Hepatocyte (in vitro differentiated cells): ENCODE measurements at regions not wholly inside any gene's neighbourhood (a gene's known extent, or its start where the extent isn't known, plus 50 kb on each side); places are given as distances from the start of the nearest gene placed in this dataset.

Source experiments
- CTCF ChIP-seq: fragments of 200-600 bp; sonication (generic); IDR thresholded peaks from 2 replicates; pipeline ENCODE4 v1.5.1; 2016; ENCODE audit warnings: antibody characterized with exemption, mild to moderate bottlenecking; ENCODE audit not compliant: poor library complexity
- EZH2 ChIP-seq: fragments of 200-600 bp; sonication (generic); IDR thresholded peaks from 2 replicates; pipeline ENCODE4 v1.6.1; 2016; ENCODE audit warnings: antibody characterized with exemption, mild to moderate bottlenecking, borderline replicate concordance
- EZH2phosphoT487 ChIP-seq: fragments of 200-600 bp; sonication (generic); IDR thresholded peaks from one replicate; pipeline ENCODE4 v1.6.1; 2018; ENCODE audit warnings: antibody characterized with exemption, mild to moderate bottlenecking, low read depth, moderate library complexity; ENCODE audit not compliant: unreplicated experiment, severe bottlenecking

GRCh38 chrX:76228499-76228898 lies 55.6 kb downstream of the PBDC1 start:
- TF ChIP-seq CTCF (no peak), EZH2 (no peak), EZH2phosphoT487 (no peak)
